DND-41 (cell line): ENCODE measurements at regions not wholly inside any gene's neighbourhood (a gene's known extent, or its start where the extent isn't known, plus 50 kb on each side); places are given as distances from the start of the nearest gene placed in this dataset.
"Not testable (repeated sequence)": the region's sequence is repeated elsewhere in the genome, so short reads cannot be mapped to it uniquely, and the experiment has no call there.

Source experiments
- ATAC-seq: fragments of 200-7000 bp; cut with Tn5 transposase; 3 replicates; pipeline ENCODE4 v1.9.1; 2021; ENCODE audit warnings: low read depth; ENCODE audit not compliant: insufficient read depth
- DNase-seq: peaks from one replicate; pipeline ENCODE4 v3.0.0-alpha.2; 2020
- H2AFZ ChIP-seq: 2 replicates; pipeline ENCODE4 v1.6.0; 2012; ENCODE audit warnings: low read depth, low read length
- H3K27ac ChIP-seq: 2 replicates; pipeline ENCODE4 v1.5.1; 2012; ENCODE audit warnings: low read length, inconsistent platforms
- H3K27me3 ChIP-seq: fragments of 200-600 bp; sonication (generic); 2 replicates; pipeline ENCODE4 v1.6.0; 2012; ENCODE audit warnings: low read length, mild to moderate bottlenecking, inconsistent platforms; ENCODE audit not compliant: insufficient read depth, poor library complexity
- H3K36me3 ChIP-seq: 2 replicates; pipeline ENCODE4 v1.5.1; 2012; ENCODE audit warnings: low read length, inconsistent platforms; ENCODE audit not compliant: insufficient read depth
- H3K4me1 ChIP-seq: 2 replicates; pipeline ENCODE4 v1.5.1; 2012; ENCODE audit warnings: mild to moderate bottlenecking, low read length; ENCODE audit not compliant: insufficient read depth
- H3K4me2 ChIP-seq: 2 replicates; pipeline ENCODE4 v1.6.0; 2012; ENCODE audit warnings: mild to moderate bottlenecking, moderate library complexity, low read length, inconsistent platforms; ENCODE audit not compliant: insufficient read depth
- H3K4me3 ChIP-seq, 2 experiments: fragments of 200-600 bp in 1 of 2; shearing (Covaris generic) in 1 of 2; 2 replicates each; pipeline ENCODE4 v1.5.1; 2012 to 2016; ENCODE audit warnings: inconsistent platforms in 2 of 2, low read length in 2 of 2, mild to moderate bottlenecking in 2 of 2, low read depth in 1 of 2, moderate library complexity in 1 of 2
- H3K79me2 ChIP-seq: 2 replicates; pipeline ENCODE4 v1.6.0; 2012; ENCODE audit warnings: low read length, inconsistent platforms; ENCODE audit not compliant: insufficient read depth
- H3K9ac ChIP-seq: 2 replicates; pipeline ENCODE4 v1.6.0; 2012; ENCODE audit warnings: low read depth, mild to moderate bottlenecking, inconsistent platforms, low read length, moderate library complexity
- H3K9me3 ChIP-seq: 2 replicates; pipeline ENCODE4 v1.5.1; 2012; ENCODE audit warnings: low read length, moderate library complexity, mild to moderate bottlenecking, inconsistent platforms; ENCODE audit not compliant: insufficient read depth, severe bottlenecking
- H4K20me1 ChIP-seq: 2 replicates; pipeline ENCODE4 v1.6.0; 2012; ENCODE audit warnings: low read length; ENCODE audit not compliant: insufficient read depth
- EZH2 ChIP-seq: IDR thresholded peaks from 3 replicates; pipeline ENCODE4 v1.6.1; 2012; ENCODE audit warnings: borderline replicate concordance, low read depth, mild to moderate bottlenecking, moderate library complexity, low read length, inconsistent platforms; ENCODE audit not compliant: severe bottlenecking
- TF ChIP-seq, protein P1 (sequence below): IDR thresholded peaks from 2 replicates; pipeline ENCODE4 v1.5.1; 2012; ENCODE audit warnings: borderline replicate concordance, low read length, moderate library complexity, mild to moderate bottlenecking; ENCODE audit not compliant: poor library complexity, severe bottlenecking; ENCODE audit errors: extremely low read depth

DNA sequence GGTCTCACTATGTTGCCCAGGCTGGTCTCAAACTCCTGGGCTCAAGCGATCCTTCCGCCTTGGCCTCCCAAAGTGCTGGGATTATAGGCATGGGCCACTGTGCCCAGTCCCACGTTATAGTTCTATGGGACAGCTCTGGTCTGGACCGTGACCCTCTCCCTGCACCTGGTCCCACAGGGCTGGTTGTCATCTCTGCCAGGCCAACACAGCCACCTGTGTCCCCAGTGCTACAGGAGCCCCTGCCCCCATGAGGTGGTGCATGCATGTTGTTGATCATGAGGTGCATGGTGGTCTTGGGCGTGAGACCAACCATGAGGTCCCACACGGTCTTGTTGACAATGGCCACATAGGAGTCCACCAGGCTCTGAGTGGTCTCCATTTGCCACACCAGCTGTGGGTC is 51.0 kb upstream of the UBE2Q2 start:
- not testable (repeated sequence) for DNase-seq, H3K4me1 ChIP-seq, H3K36me3 ChIP-seq, H2AFZ ChIP-seq, H3K9ac ChIP-seq, H3K27me3 ChIP-seq, H3K4me3 ChIP-seq, H3K9me3 ChIP-seq, H4K20me1 ChIP-seq, H3K27ac ChIP-seq, ATAC-seq, H3K4me2 ChIP-seq, H3K79me2 ChIP-seq

DNA sequence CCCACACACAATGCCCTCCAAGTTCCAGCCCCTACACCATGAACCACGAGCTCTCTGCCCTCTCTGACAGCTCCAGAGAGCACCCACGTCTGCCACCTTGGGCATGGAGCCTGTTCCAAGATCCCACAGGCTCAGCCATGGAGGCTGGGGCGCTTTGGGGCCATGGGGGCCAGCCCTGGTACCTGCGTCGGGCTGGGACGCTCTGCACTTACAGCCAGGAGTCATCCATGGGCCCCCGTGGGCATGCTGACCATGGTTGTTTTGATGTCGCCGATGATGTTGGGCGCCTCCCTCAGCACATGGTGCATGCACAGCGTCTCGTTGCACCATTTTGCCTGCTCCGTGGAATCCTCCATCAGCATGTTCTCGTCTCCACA is 51.9 kb upstream of the UBE2Q2 start:
- Histone ChIP-seq H3K4me2 (no peak overlapping the region), H3K4me3 (no peak overlapping the region), H3K79me2 (no peaks in the 10 kb centered on the region), H3K9me3 (no peaks in the 10 kb centered on the region), H3K9ac (no peak overlapping the region), H3K4me1 (no peaks in the 10 kb centered on the region), H3K36me3 (no peaks in the 10 kb centered on the region), H2AFZ (no peak overlapping the region), H3K27ac (no peak overlapping the region), H3K27me3 (no peaks in the 10 kb centered on the region), H4K20me1 (no peaks in the 10 kb centered on the region)
- DNase-seq (no peak), ATAC-seq (no peak)
- TF ChIP-seq EZH2, result no peak
- TF ChIP-seq, protein P1, sequence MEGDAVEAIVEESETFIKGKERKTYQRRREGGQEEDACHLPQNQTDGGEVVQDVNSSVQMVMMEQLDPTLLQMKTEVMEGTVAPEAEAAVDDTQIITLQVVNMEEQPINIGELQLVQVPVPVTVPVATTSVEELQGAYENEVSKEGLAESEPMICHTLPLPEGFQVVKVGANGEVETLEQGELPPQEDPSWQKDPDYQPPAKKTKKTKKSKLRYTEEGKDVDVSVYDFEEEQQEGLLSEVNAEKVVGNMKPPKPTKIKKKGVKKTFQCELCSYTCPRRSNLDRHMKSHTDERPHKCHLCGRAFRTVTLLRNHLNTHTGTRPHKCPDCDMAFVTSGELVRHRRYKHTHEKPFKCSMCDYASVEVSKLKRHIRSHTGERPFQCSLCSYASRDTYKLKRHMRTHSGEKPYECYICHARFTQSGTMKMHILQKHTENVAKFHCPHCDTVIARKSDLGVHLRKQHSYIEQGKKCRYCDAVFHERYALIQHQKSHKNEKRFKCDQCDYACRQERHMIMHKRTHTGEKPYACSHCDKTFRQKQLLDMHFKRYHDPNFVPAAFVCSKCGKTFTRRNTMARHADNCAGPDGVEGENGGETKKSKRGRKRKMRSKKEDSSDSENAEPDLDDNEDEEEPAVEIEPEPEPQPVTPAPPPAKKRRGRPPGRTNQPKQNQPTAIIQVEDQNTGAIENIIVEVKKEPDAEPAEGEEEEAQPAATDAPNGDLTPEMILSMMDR, result no peak

GRCh38 chr15:75790631-75791336 is 52.5 kb upstream of the UBE2Q2 start:
- no peak overlapping the region for H2AFZ ChIP-seq
- no peaks in the 10 kb centered on the region for H3K4me1 ChIP-seq
- H3K36me3 ChIP-seq, result no peaks in the 10 kb centered on the region
- no peaks in the 10 kb centered on the region for H3K9me3 ChIP-seq
- H3K27ac ChIP-seq, result no peak overlapping the region
- H3K4me3 ChIP-seq, result no peak overlapping the region
- DNase-seq, result no peak
- no peak overlapping the region for H3K4me2 ChIP-seq
- no peak overlapping the region for H3K9ac ChIP-seq
- H3K27me3 ChIP-seq, result no peaks in the 10 kb centered on the region
- no peak for ATAC-seq
- TF ChIP-seq EZH2, result no peak
- TF ChIP-seq, protein P1, result no peak
- H3K79me2 ChIP-seq, result no peaks in the 10 kb centered on the region
- no peaks in the 10 kb centered on the region for H4K20me1 ChIP-seq

- TF ChIP-seq, protein P1, result no peak
- no peak for TF ChIP-seq EZH2
- no peak for ATAC-seq
- Histone ChIP-seq H2AFZ (no peak overlapping the region), H3K9ac (no peak overlapping the region), H3K4me2 (no peak overlapping the region), H3K36me3 (no peaks in the 10 kb centered on the region), H3K27me3 (no peaks in the 10 kb centered on the region), H3K27ac (no peak overlapping the region), H3K4me1 (no peaks in the 10 kb centered on the region), H4K20me1 (no peaks in the 10 kb centered on the region), H3K79me2 (no peaks in the 10 kb centered on the region), H3K4me3 (no peak overlapping the region), H3K9me3 (no peaks in the 10 kb centered on the region)
- DNase-seq, result no peak
Observed at GRCh38 chr15:75786575-75786947, 56.7 kb upstream of the UBE2Q2 start.
